HCT116 (cell line): ENCODE measurements at regions not wholly inside any gene's neighbourhood (a gene's known extent, or its start where the extent isn't known, plus 50 kb on each side); places are given as distances from the start of the nearest gene placed in this dataset.

Experiments used
- ATAC-seq: fragments of 200-7000 bp; cut with Tn5 transposase; 2 replicates; pipeline ENCODE4 v1.9.1; 2020; ENCODE audit warnings: mild to moderate bottlenecking, moderate library complexity
- BruUV-seq: library from RNA; stranded (reverse); fragments of 400-500 nt; replicated peaks from 2 replicates; lab custom pipeline; 2021; lab: Mats Ljungman, UMichigan
- CTCF ChIA-PET: fragments of 300-600 bp; sonication (Branson Sonifier 250); formaldehyde crosslinking; loops from one replicate; lab custom pipeline; 2021; ENCODE audit warnings: antibody characterized with exemption; lab: Charles Lee
- POLR2A ChIA-PET: fragments of 300-600, 350-600 bp; sonication (Branson Sonifier 250); formaldehyde crosslinking; loops from one replicate; lab custom pipeline; 2021; ENCODE audit warnings: antibody characterized with exemption; lab: Charles Lee
- RAD21 ChIA-PET, 2 experiments: fragments of 300-600 bp; sonication (Branson Sonifier 250); formaldehyde crosslinking; loops; one replicate each; lab custom pipeline; 2023; ENCODE audit warnings: low total read pairs in 2 of 2; ENCODE audit not compliant: uncharacterized antibody in 2 of 2, unreplicated experiment in 2 of 2, low non-redundant PET in 1 of 2; lab: Charles Lee
- DNase-seq: peaks from one replicate; pipeline ENCODE4 v3.0.0-alpha.2; 2010; ENCODE audit warnings: low read depth, low spot score
- H2AFZ ChIP-seq: fragments of 200-600 bp; shearing (Covaris generic), sonication (generic); 2 replicates; pipeline ENCODE4 v1.6.1; 2017; ENCODE audit warnings: low read depth, mixed run types, mixed read lengths, antibody characterized with exemption, low read length; ENCODE audit not compliant: poor library complexity, severe bottlenecking
- H3K27ac ChIP-seq: 2 replicates; pipeline ENCODE4 v1.5.1; 2012; ENCODE audit warnings: low read depth, low read length
- H3K27me3 ChIP-seq: fragments of 200-600 bp; sonication (generic); 2 replicates; pipeline ENCODE4 v1.6.1; 2016; ENCODE audit warnings: mixed run types, low read length, mixed read lengths; ENCODE audit not compliant: insufficient read depth
- H3K36me3 ChIP-seq, 2 experiments: fragments of 200-500 bp in 1 of 2; fragments of 200-600 bp in 1 of 2; sonication (Bioruptor generic) in 1 of 2; sonication (generic) in 1 of 2; 2 replicates each; pipeline versions ENCODE4 v1.5.1 to v1.6.1; 2014 to 2016; ENCODE audit warnings: low read length in 2 of 2, inconsistent platforms in 1 of 2, mixed read lengths in 1 of 2, mixed run types in 1 of 2; ENCODE audit not compliant: insufficient read depth in 2 of 2, control insufficient read depth in 1 of 2
- H3K4me1 ChIP-seq, 2 experiments: fragments of 200-600 bp in 1 of 2; sonication (generic) in 1 of 2; 2 replicates each; pipeline versions ENCODE4 v1.5.1 to v1.6.1; 2012 to 2017; ENCODE audit warnings: low read length in 2 of 2, inconsistent platforms in 1 of 2, mild to moderate bottlenecking in 1 of 2, mixed read lengths in 1 of 2, mixed run types in 1 of 2, moderate library complexity in 1 of 2; ENCODE audit not compliant: insufficient read depth in 2 of 2, control insufficient read depth in 1 of 2
- H3K4me2 ChIP-seq: fragments of 200-600 bp; sonication (generic); 2 replicates; pipeline ENCODE4 v1.6.1; 2017; ENCODE audit warnings: mixed run types, low read length, mixed read lengths
- H3K4me3 ChIP-seq, 2 experiments: fragments of 200-600 bp in 1 of 2; sonication (generic) in 1 of 2; replicated peaks in 1 of 2; 2 replicates each; pipeline ENCODE4 v1.5.1; 2011 to 2016; ENCODE audit warnings: low read length in 2 of 2, control low read depth in 1 of 2, low read depth in 1 of 2, mild to moderate bottlenecking in 1 of 2, mixed read lengths in 1 of 2, mixed run types in 1 of 2
- H3K79me2 ChIP-seq: fragments of 200-600 bp; sonication (generic); 2 replicates; pipeline ENCODE4 v1.6.1; 2017; ENCODE audit warnings: mild to moderate bottlenecking, mixed run types, low read length, moderate library complexity, mixed read lengths; ENCODE audit not compliant: insufficient read depth
- H3K9ac ChIP-seq: fragments of 200-600 bp; sonication (generic); 2 replicates; pipeline ENCODE4 v1.6.1; 2016; ENCODE audit warnings: low read length, mixed read lengths
- H3K9me2 ChIP-seq: fragments of 200-600 bp; sonication (generic), shearing (Covaris generic); 2 replicates; pipeline ENCODE4 v1.6.1; 2017; ENCODE audit warnings: mixed run types, mild to moderate bottlenecking, moderate library complexity; ENCODE audit not compliant: insufficient read depth
- H3K9me3 ChIP-seq, 2 experiments: fragments of 200-500 bp in 1 of 2; fragments of 200-600 bp in 1 of 2; sonication (Bioruptor generic) in 1 of 2; sonication (generic) in 1 of 2; 2 replicates each; pipeline ENCODE4 v1.6.1; 2014 to 2017; ENCODE audit warnings: low read length in 2 of 2, mixed read lengths in 2 of 2, inconsistent platforms in 1 of 2, low read depth in 1 of 2, mild to moderate bottlenecking in 1 of 2, mixed run types in 1 of 2, moderate library complexity in 1 of 2; ENCODE audit not compliant: control insufficient read depth in 1 of 2, insufficient read depth in 1 of 2
- H4K20me1 ChIP-seq: fragments of 200-600 bp; sonication (generic), shearing (Covaris generic); 2 replicates; pipeline ENCODE4 v1.6.1; 2017; ENCODE audit warnings: mixed run types, mild to moderate bottlenecking, moderate library complexity; ENCODE audit not compliant: insufficient read depth
- ATF3 ChIP-seq: IDR thresholded peaks from 2 replicates; pipeline ENCODE4 v1.6.1; 2012
- CBX3 ChIP-seq: IDR thresholded peaks from 2 replicates; pipeline ENCODE4 v1.6.1; 2012; ENCODE audit warnings: low read depth
- CTCF ChIP-seq, 3 experiments: fragments of 200-600 bp in 1 of 3; sonication (generic) in 1 of 3; IDR thresholded peaks in 2 of 3; conservative IDR thresholded peaks in 1 of 3; 2 replicates each; pipeline ENCODE4 v1.5.1; 2012 to 2017; ENCODE audit warnings: low read depth in 2 of 3, low read length in 2 of 3, antibody characterized with exemption in 1 of 3, borderline replicate concordance in 1 of 3, control low read depth in 1 of 3, mild to moderate bottlenecking in 1 of 3, mixed read lengths in 1 of 3, mixed run types in 1 of 3, moderate library complexity in 1 of 3; ENCODE audit not compliant: insufficient read depth in 1 of 3
- ELF1 ChIP-seq: IDR thresholded peaks from 2 replicates; pipeline ENCODE4 v1.6.1; 2012; ENCODE audit warnings: low read depth, borderline replicate concordance
- EZH2 ChIP-seq: fragments of 200-600 bp; sonication (generic); IDR thresholded peaks from 2 replicates; pipeline ENCODE4 v1.6.1; 2017; ENCODE audit warnings: antibody characterized with exemption, mixed run types
- EZH2phosphoT487 ChIP-seq: fragments of 200-600 bp; IDR thresholded peaks from 2 replicates; pipeline ENCODE4 v1.6.1; 2018; ENCODE audit warnings: antibody characterized with exemption, borderline replicate concordance
- FOSL1 ChIP-seq: IDR thresholded peaks from 2 replicates; pipeline ENCODE4 v1.6.1; 2012; ENCODE audit warnings: low read depth
- MAX ChIP-seq: IDR thresholded peaks from 2 replicates; pipeline ENCODE4 v1.6.1; 2012
- POLR2AphosphoS5 ChIP-seq: IDR thresholded peaks from 2 replicates; pipeline ENCODE4 v1.6.1; 2011; ENCODE audit warnings: mild to moderate bottlenecking, low read depth, low read length, moderate library complexity
- RAD21 ChIP-seq: IDR thresholded peaks from 2 replicates; pipeline ENCODE4 v1.6.1; 2012; ENCODE audit warnings: low read depth, mild to moderate bottlenecking
- REST ChIP-seq: IDR thresholded peaks from 2 replicates; pipeline ENCODE4 v1.6.1; 2012; ENCODE audit warnings: low read depth
- SIN3A ChIP-seq: IDR thresholded peaks from 2 replicates; pipeline ENCODE4 v1.6.1; 2012; ENCODE audit warnings: low read depth
- SP1 ChIP-seq: IDR thresholded peaks from 2 replicates; pipeline ENCODE4 v1.6.1; 2012; ENCODE audit warnings: low read depth
- SRF ChIP-seq: IDR thresholded peaks from 2 replicates; pipeline ENCODE4 v1.6.1; 2012; ENCODE audit warnings: low read depth
- YY1 ChIP-seq: IDR thresholded peaks from 2 replicates; pipeline ENCODE4 v1.6.1; 2011; ENCODE audit warnings: low read length, low read depth, moderate library complexity, mild to moderate bottlenecking; ENCODE audit not compliant: insufficient replicate concordance; ENCODE audit errors: extremely low read depth
- ZFX ChIP-seq: fragments of 450-650 bp; IDR thresholded peaks from 2 replicates; pipeline ENCODE4 v1.6.1; 2017
- ZNF274 ChIP-seq: fragments of 200-500 bp; sonication (Bioruptor generic); IDR thresholded peaks from 2 replicates; pipeline ENCODE4 v1.6.1; 2014; ENCODE audit warnings: mild to moderate bottlenecking, low read depth, low read length, inconsistent platforms
- intact Hi-C: fragments of 100-400 bp; cut with micrococcal nuclease; formaldehyde crosslinking; loops from 2 replicates; pipeline ENCODE4 v1.10.0; 2022

- CTCF ChIA-PET = no interaction called here
These were observed 289.5 kb upstream of the FAT3 start for GRCh38 chr11:91935120-91935519.

More at GRCh38 chr11:91935120-91935519, 289.5 kb upstream of the FAT3 start:
- ChIA-PET RAD21 (no interaction called here), POLR2A (no interaction called here)
- Histone ChIP-seq H3K27ac (no peak overlapping the region), H2AFZ (no peak overlapping the region), H3K9ac (no peak overlapping the region), H3K9me3 (peaks cover 4 to 16% of the 10 kb centered on the region in 2 experiments; a peak in 2 of 4 replicates), H3K9me2 (no peaks in the 10 kb centered on the region), H3K36me3 (no peaks in the 10 kb centered on the region), H3K27me3 (no peaks in the 10 kb centered on the region), H4K20me1 (no peaks in the 10 kb centered on the region), H3K4me2 (no peak overlapping the region), H3K4me1 (no peaks in the 10 kb centered on the region), H3K4me3 (no peak overlapping the region), H3K79me2 (no peaks in the 10 kb centered on the region)
- TF ChIP-seq ZNF274 (no peak), FOSL1 (no peak), MAX (no peak), ZFX (no peak), CTCF (IDR thresholded peaks at IDR 0.05 in 2 of 3, conservative IDR thresholded peaks at IDR 0.05 in 1 of 3; ENCODE audit: borderline replicate concordance in 1 of 3, insufficient read depth in 1 of 3, low read depth in 2 of 3, low read length in 2 of 3) (no peak), ELF1 (no peak), SP1 (no peak), SRF (no peak), CBX3 (no peak), POLR2AphosphoS5 (no peak), YY1 (no peak), REST (no peak), ATF3 (no peak), RAD21 (no peak), EZH2phosphoT487 (no peak), EZH2 (no peak), SIN3A (no peak)
- ATAC-seq = no peak
- no TSS peak for BruUV-seq
- no peak for DNase-seq
- intact Hi-C loops = no loop called here
